GM18861 (cell line): ENCODE measurements at regions not wholly inside any gene's neighbourhood (a gene's known extent, or its start where the extent isn't known, plus 50 kb on each side); places are given as distances from the start of the nearest gene placed in this dataset.

ENCODE experiments used
- ATAC-seq: cut with Tn5 transposase; IDR thresholded peaks from one replicate; pipeline ENCODE4 v1.9.1; 2021; ENCODE audit not compliant: unreplicated experiment

DNA sequence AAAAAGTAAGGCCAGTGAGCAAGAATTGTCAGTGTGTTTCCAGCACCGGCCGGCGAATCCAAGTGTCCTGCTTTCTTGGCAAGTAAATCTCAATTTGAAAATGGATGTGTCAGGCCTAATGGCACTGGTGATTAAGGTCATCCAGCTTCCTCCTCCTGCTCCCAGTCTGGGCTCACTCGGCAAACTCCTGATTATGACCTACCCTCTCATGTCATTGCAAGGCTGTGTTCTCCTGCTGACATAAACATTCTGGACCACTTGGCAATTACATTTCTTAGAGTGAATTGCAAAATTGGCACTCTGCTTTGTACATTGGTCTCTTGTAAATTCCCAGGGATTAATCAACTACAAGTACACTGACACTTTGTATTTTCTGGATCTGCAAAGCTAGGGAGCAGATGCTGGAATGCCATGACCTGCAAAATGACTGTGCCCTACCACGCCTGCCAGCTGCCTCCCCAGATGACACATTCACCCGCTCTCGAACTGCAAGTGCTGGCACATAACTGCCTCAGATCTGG is 473.8 kb downstream of the KIF20B start:
- no peak for ATAC-seq

GRCh38 chr10:90179696-90180407 is 478.5 kb downstream of the KIF20B start:
- no peak for ATAC-seq

DNA sequence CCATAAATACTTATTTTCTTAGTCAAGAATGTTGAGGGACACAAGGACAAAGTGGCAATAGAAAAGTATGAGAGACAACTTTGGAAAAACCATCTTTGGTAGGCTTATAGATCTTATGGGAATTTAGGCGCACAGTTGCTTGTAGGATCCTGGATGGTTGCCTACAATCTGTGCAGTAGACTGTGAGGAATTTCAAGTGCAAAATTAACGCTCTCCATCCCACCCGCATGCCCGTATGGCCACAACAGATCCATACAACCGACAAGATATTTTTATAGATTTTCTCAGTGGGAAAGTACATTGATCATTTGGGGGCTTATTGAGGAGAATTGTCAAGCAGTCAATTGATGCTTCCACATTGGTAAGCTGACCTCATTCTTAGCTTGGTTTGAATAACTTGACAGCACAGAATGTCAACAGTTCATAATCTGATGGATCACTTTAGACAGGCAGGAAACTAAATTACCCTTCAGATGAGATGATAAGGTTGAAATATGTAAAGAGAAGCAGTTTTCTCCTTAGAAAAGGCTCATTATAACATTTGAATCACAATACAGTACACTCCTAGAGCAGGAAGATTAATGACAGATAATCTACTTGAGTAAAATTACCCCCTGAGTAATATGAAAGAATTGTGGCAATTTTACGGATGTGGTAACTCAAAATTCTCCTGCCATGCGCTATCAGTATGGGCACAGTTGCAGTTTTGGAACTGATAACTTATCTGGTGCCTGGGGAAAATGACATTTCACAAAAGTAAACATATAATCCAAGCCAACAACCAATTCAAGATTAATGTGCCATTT is 479.7 kb downstream of the KIF20B start:
- no peak for ATAC-seq

DNA sequence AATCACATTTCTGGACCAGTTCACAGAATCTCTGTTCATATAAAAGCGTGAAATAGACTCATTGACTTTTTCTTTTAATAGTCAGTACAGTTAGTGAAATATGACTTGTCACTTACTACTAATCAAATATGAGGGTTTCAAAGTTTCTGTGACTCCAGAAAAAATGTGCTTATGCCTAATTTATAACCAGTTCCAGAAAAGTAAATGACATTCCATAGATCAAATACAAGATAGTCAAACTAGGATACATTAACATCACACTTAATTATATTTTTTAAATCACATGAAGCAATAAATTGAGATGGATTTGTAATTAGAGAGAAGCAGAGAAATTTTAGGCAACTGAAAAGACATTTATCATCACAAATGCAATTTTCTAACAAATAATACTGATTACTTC is 491.4 kb downstream of the KIF20B start:
- ATAC-seq = no peak

DNA sequence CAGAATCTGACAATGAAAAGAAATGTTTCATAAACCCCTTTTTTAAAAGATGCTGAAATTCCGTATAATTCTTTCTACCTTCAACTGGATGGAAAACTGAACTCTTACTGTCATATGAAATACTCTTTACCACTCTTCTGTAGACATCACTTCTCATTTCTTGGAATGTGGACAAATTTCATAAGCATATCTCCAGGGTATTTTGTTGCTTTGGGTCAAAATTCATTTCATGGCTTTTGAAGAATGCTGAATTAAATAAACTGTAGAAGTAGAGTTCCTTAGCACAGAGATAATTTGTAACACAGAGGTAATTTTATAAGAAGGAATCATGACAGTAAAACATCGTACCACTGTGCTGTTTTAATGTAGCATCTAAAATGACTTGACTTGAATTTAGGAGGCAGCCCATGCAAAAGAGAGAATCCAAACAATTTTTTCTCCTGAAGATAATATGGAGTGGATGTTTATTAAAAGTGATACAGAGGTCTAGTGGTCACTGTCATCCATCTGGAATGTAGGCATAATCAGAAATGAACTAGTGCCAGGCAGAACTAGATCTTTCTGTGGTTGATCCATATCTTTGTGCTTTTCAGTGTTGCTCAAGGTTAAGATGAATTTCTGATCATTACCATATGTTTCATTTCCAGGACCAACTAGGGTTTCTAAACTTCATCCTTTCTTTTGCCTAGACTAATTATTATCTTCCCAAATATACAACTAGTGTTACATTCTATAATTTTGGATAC is 492.0 kb downstream of the KIF20B start:
- ATAC-seq = no peak

GRCh38 chr10:90195288-90195840 is 494.0 kb downstream of the KIF20B start:
- ATAC-seq = no peak

GRCh38 chr10:90197766-90198165 is 496.4 kb downstream of the KIF20B start:
- no peak for ATAC-seq

GRCh38 chr10:90199093-90199492 is 497.7 kb downstream of the KIF20B start:
- no peak for ATAC-seq

- ATAC-seq = no peak
Observed at GRCh38 chr10:90199513-90199912, 498.1 kb downstream of the KIF20B start.

DNA sequence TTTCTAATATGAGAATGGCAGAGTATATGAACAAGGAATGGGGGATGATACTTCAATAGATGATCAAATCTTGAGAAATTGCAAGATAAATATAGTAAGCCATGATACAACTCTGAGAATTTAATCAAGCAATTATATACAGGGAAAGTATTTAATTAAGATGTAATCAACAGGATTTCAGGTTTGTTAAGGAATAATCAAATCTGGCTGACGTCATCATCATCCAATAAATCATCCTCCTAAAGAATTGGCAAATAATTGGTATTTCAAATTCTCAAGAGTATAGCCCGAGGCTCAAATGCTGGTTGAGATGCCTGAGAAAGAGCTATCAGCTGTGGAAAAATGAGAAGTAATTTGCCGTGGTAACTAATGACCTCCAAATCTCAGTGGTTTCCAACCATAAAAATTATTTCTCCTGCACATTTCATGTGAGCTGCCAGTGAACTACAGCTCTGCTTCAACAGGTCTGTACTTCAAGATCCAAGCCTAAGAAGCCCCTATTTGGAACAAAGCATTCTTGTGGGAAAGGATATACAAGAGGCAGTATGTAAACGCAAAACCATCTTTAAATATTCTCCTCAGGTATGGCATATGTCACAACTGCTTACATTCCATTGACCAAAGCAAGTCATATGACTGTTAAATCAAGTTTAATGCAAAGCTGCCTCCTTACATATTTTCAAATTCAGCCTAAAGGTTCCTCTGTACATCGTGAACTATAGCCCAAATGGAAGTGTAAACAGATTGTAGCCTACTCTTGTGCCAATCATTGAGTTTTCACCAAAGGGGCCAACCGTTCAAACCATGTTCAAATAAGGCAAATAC is 503.0 kb downstream of the KIF20B start:
- no peak for ATAC-seq

- no peak for ATAC-seq
Observed at GRCh38 chr10:90204956-90205314, 503.5 kb downstream of the KIF20B start.

DNA sequence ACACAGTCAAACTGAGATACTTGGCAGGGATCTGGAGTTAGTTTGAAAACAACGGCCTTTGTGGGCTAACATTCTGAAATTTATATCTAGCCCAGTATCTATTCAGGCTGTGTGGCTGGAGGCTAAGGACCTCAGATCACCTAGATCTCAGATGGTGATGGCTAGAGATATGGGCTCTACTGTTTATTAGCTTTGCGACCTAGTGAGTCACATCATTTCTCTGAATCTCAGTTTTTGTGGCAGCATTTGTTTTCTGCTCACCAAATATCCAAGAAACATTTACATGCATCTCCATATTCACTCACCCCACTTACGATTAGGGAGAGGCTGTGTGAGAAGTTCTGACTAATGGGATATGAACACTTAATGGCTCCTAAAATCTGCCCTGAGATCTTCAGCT is 503.9 kb downstream of the KIF20B start:
- ATAC-seq = no peak

DNA sequence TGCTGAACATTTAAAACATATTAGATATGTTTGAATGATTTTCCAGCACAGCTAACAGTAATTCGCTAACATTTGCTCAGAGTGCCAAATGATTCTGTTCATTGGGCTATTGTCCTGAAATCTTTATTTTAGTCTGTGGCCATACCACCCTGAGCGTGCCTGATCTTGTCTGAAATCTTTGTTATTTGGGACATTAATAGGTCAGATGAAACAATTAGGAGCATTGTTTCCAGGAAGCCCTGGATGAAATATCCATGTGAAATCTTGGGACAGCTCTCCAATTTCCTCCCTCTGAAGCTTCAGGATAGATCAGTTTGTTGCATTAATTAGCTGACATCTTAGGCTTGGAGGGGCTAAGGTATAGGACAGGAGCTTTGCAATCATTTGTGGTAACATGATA is 512.0 kb downstream of the KIF20B start:
- ATAC-seq = no peak

DNA sequence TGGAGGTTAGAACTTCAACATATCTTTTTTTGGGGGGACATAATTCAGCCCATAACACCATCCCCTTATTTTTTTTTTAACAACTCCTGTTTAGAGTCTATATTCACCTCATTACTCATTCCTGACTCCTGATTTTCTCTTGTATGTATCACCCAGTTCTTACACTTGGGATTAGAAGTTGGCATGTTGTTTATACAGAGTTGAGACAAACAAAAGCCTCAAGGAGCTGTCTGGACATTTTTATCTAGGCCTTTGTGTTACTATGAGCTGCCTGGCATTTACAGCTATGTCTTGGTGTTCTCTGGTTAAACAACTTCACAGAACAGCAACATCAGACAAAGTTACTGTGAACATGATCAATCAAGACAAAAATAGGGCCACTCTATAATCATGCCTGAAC is 517.5 kb downstream of the KIF20B start:
- no peak for ATAC-seq

DNA sequence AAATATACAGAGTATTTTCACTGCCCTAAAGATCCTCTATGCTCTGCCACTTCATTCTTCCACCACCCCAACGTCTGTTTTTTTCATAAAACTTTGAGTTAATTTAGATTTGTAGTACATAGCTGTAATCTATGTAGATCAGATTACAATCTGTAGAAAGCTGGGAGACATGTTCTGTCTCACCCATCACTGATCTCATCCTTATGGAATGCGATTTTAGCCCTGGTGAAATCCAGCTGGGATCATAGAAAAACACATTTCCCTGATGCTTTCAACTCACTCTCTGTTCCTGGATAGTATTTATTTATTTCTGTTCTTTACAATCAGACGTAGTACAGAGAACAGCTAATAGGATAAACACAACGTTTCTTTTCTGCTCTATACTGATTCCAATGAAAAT is 521.0 kb downstream of the KIF20B start:
- no peak for ATAC-seq

GRCh38 chr10:90222939-90223338 is 521.5 kb downstream of the KIF20B start:
- no peak for ATAC-seq

- no peak for ATAC-seq
Observed at GRCh38 chr10:90224791-90225566, 523.6 kb downstream of the KIF20B start.

DNA sequence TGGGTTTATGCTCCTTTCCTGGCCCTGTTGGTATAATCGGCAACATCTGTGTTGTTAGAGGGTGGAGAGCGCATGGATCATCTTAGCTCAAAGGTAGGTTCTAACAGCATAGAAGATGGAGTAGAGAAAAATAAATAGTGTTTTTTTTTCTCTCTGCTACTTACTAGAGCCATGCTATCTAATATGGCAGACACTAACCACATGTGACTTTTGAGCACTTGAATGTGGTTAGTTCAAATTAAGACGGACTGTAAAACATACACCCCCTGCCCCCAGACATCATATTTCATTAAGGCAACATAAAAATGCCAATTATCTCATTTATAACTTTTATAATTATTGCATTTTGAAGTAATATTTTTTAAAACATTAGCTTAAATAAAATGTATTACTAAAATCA is 525.1 kb downstream of the KIF20B start:
- no peak for ATAC-seq

- ATAC-seq = no peak
Observed at GRCh38 chr10:90227217-90227656, 525.8 kb downstream of the KIF20B start.

DNA sequence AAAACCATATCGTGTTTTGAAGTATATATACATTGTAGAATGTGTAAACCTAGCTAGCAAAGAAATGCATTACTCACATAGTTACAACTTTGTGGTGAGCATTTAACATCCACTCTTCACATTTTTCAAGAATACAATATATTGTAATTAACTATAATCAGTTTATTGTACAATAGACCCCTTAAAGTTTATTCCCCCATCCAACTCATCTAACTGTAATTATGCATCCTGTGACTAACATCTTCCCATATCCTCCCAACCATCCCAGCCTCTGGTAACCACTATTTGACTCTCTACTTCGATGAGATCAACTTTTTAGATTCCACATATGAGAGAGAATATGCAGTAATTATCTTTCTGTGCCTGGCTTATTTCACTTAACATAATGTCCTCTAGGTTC is 526.4 kb downstream of the KIF20B start:
- no peak for ATAC-seq
